HG03095 (cell line): ENCODE measurements at regions not wholly inside any gene's neighbourhood (a gene's known extent, or its start where the extent isn't known, plus 50 kb on each side); places are given as distances from the start of the nearest gene placed in this dataset.
"Not testable (repeated sequence)": the region's sequence is repeated elsewhere in the genome, so short reads cannot be mapped to it uniquely, and the experiment has no call there.

Source experiments
- ATAC-seq: cut with Tn5 transposase; IDR thresholded peaks from one replicate; pipeline ENCODE4 v1.9.1; 2021; ENCODE audit warnings: moderate library complexity; ENCODE audit not compliant: unreplicated experiment

DNA sequence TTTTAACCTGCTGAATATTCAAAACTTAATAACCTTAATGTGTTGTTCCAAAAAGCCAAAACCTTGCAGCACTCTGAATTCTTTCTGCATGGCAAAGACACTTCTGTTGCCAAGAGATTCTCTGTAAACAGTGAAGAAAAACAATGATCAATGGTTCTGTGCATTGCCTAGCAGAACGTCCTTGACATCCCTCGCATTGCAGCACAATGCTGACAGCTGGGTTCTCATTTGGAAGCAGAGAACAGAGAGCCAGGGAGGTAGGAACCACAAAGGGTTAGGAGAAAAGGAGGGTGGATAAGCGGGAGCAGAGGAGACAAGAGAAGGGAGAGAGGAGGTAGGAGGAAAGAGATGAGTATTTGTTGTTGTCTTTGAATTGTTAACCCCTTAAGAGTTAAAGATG, 501.1 kb downstream of the NAV3 start:
- no peak for ATAC-seq

DNA sequence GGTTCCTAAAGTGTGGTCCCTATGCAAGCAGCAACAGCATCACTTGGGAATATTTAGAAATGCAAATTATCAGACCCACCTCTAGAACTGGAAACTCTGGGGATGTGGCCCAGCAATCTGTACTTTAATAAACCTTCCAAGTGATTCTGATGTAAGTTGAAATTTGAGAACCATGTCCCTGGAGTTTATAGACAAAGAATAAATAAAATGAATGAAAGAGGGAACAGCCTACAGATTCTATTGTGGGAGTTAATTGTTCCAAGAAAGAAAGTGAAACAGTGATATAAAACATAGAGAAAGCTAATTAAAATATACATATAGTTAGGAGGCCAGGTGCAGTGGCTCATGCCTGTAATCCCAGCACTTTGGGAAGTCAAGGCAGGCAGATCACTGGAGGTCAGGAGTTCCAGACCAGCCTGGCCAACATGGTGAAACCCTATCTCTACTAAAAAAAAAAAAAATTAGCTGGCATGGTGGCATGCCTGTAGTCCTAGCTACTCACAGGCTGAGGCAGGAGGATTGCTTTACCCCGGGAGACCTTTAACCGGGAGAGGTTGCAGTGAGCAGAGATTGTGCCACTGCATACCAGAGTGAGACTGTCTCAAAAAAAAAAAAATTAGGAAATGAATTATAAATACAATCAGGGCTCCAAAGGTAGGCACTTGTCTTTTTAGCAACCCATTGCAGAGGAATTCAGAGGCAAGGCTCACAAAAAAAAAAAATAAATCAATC, 507.5 kb downstream of the NAV3 start:
- ATAC-seq, result no peak

DNA sequence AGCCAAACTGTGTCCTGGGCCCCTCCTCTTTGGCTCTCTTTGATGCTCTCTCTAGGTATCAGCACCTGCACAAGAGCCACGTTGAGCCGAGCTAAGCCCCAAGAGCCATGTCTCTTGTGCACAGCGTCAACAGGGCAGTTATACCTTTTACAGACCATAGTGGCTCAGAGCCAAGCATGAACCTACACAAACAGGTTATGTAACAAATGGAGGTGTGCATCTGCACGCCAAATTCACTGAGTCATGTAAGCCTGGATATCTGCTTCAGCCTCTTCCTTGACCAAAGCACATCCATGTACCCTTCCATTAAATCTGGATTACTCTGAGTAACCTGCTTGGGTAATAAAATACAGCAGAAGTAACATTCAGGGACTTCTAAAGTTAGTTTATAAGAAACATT, 509.7 kb downstream of the NAV3 start:
- ATAC-seq, result no peak

DNA sequence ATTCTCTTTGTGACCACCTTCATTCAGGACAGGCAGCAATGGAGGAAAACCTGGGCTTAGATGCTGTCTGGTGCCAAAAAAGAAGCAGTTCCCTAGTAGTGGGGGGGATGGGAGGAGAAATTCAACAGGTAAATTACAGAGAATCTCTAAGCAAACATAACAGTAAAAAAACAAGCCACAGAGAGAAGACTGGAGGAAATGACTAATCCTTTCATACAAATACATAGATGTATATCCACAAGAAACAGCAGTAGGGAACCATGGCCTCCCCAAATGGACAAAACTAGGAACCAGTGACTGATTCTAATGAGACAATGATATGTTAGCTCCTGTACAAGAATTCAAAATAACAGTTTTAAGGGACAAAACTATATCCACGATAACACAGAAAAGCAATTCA, 513.0 kb downstream of the NAV3 start:
- no peak for ATAC-seq

DNA sequence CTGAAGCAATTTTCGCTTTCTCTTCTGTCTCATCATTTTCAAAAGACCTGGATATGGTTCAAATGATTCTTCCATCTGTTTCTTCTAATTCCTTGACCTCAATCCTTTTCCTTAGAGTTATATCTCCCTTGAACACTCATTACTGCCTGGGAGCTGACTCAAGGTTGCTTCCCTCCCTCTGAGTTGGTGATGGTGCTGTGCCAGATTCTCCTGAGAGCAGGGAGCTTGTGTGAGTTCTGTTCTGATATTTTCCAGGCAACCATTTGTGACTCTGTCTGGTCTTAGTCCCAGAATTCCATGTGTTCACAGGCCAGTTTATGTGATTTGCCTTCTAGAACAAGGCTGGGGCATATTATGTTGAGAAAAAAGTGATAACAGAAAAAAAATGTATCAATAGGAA, 505.1 kb upstream of the SYT1 start:
- no peak for ATAC-seq

DNA sequence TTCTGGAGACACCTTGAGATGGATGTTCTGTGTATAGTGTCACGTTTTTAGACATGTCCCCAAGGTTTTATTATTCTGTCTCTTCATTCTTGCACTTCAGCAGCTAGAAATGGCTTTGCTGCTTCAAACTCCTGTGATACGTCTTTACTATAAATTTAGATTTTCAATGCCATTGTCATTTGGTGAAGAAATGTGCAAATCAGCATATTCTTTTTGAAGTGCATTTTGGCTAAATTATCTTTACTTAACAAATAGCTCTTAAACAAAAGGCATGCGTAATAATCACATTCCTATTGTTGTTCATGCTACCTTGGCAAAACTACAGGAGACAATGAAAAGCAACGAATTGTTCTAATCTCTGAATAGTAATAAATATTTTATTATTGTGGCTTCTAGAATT, 502.9 kb upstream of the SYT1 start:
- no peak for ATAC-seq

DNA sequence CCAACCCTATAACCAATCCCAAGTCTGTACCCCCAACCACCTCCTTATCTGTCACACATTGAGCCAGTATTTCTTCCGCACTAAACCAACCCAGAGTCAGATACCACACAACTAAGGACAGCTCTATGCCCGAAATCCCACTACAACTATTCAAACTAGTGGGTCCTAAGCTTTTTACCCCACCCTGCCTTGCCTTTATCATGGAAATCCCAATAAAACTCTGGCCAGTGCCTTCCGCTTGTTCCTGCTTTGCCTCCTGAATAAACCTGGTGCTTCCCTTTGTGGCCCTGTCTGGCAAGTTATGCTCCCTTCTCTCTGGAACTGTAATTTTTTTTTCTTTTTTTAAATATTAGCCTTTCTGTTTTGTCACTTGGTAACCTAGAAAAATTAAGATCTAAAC, 493.3 kb upstream of the SYT1 start:
- ATAC-seq, result no peak

DNA sequence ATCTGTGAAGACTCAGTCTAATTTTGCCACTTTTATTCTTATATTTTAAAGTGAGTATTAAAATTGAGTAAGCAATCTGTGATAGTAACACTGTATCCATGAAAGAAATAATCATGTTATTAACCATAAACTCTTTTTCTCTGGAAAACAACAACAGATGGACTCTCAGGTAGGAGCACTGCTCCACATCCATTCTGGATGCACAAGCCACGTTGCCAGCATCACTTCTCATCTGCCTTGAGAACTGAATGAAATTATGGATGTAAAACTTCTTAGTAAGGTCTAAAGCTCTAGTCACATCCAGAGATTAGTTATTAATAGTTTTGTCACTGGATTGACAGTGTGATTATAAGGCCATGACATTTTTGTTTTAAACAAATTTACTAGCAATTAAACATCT, 489.1 kb upstream of the SYT1 start:
- ATAC-seq, result no peak

DNA sequence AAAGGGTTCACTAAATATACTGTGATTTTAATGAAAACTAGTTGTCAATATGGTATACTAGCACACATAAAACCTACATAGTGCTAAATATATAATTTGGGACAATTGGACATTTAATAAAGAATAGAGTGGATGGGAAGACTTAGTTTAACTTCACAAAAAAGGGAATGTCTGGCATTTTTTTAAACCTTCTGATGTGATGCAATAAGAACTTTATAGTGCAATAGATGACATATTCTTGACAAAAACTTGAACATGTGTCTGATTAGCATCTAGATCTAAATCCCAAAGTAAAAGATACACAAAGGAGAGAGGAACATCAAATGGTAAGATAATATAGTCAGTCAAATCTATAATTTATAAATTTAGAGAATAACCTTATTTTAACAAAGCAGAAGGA, 488.3 kb upstream of the SYT1 start:
- ATAC-seq, result no peak

DNA sequence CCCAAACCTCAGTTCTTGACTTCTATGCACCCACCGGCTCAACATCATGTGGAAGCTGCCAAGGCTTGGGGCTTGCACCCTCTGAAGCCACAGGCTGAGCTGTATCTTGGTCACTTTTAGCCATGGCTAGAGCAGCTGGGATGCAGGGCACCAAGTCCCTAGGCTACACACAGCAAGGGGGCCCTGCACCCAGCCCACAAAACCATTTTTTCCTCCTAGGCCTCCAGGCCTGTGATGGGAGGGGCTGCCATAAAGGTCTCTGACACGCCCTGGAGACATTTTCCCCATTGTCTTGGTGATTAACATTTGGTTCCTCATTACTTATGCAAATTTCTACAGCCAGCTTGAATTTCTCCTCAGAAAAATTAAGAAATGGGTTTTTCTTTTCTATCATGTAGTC, 485.5 kb upstream of the SYT1 start:
- ATAC-seq, result not testable (repeated sequence)

DNA sequence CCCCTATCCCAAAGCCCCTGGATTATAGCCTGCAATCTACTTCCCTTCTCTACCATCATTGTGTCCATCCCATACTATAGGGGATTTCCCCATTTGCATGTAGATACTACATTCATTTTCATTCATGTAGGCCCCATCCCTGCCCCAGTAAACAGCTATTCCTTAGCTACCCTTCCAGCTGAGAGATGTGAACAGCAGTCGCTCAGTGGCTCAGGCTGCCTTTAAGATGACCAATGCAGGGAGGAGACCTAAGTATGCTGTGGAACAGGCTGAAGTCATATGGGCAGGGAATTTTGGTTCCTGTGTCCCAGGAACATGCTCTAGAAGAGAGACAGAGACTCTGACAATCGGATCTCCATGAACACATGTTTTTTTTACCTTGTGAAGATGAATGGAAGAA, 481.2 kb upstream of the SYT1 start:
- ATAC-seq, result no peak

DNA sequence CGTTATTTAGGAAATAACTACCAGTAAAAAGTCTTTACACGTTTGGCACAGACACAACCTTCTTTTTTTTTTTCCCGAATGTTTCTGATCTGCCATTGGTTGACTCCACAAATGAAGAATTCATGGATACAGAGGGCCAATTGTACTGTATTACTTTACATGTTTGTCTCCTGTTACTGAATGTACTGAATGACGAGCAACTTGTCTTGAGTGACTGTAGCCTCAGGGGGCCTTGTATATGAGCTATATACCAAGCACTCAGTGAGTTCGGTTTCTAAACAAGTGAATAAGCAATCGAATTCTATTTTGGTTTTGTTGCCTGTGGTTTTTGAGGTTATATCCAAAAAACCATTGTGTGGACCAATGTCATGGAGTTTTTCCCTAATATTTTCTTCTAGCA, 480.0 kb upstream of the SYT1 start:
- ATAC-seq, result no peak

DNA sequence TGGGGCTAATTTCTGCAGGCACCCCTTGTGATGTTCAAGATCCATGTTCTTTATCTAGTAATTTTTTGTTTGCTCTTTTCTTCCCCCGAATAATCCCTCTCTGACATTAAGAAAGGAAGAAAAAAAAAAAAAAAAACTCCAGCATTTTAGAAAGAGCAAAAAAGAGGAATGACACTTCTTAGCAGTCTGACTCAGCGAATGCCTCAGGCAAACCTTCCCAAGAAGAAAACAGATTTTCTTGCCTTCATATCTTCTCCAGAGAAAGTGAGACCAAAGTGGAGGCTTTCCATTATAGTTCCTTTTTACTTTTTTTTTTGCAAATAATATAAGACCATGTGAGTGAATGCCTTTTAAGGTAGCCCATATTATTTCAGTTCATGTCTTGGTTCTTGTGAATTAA, 479.0 kb upstream of the SYT1 start:
- no peak for ATAC-seq

DNA sequence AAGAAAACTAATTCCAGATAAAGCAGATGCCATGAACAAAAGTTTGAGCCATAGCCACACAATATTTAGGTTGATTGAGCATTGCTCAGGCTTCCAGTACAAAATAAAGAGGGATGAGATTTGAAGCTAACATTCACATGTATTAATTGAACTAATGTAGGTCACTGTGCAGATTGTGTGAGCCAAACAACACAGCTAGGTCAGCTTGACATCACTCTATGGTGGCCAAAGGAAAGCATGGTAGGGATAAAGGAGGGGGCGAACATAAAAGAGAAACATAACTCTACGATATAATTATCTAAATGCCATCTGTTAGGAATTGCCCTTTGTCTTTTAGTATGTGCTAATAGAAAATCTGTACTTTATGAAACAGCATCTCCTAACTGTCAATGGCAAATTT, 477.7 kb upstream of the SYT1 start:
- no peak for ATAC-seq

DNA sequence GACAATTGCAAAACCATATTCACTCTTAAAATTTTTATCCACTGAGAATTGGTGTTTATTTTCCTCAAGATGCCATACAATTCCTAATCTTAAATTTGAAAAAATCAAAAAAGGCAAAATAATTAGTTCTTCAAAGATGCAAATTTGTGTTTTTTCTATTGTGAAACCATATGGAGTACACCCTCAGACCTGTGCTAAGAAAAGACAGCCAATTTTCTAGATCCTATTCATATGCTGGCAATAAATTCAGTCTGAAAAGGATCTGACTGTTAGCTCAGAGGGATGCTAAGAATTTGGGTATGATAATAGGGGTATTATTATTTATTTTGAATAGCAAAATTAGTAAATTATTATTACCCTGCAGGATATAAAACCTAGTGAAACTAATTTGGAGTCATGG, 476.9 kb upstream of the SYT1 start:
- no peak for ATAC-seq

DNA sequence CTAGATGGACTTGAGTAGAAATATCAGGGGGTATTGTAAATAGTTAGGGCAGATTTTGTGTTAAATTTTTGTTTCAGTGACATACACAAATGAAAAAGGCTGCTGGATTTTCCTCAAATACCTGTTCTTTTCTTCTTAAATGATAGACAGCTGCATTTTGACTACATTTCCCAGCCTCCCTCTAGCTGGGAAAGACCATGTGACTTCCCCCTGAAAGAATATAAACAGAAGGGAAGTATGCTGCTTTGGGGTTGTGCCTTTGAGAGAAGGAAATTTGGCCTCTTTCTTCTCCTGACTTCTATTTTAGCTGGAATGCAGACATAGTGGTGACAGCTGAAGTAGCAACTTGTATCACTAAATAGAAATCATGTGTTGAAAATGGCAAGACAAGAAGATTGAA, 476.1 kb upstream of the SYT1 start:
- no peak for ATAC-seq

DNA sequence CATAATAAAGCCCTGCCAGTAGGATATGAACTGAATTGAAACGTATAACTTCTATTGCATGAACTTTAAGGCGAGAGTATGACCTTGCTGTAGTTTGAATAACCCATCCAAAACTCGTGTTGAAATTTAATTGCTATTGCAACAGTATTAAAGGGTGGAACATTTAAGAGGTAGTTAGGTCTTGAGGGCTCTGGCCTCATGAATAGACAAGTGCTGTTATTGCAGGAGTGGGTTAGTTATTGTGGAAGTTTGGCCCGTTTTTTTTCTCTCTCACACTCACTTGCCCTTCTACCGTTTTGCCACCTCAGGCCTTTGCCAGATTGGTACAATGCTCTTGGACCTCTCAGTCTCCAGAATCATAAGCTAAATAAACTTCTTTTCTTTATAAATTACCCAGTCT, 473.7 kb upstream of the SYT1 start:
- no peak for ATAC-seq

DNA sequence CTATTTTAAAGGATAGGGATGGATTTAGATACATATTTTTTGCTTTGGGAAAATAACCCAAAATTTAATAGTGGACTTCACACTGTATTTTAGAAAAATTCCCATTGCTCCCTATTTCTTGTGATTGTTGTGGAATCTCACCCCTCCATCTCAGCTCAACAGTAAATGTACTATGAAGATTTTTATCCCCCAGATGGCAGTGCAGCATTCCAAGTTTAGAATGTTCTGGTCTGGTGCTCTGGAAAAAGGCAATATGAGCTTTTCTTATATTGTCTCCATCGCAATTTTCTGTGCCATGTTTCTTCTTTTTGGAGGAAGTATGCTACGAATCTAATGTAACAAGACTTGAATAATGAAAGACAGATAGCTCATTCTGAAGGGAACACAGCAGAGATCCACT, 471.7 kb upstream of the SYT1 start:
- no peak for ATAC-seq

DNA sequence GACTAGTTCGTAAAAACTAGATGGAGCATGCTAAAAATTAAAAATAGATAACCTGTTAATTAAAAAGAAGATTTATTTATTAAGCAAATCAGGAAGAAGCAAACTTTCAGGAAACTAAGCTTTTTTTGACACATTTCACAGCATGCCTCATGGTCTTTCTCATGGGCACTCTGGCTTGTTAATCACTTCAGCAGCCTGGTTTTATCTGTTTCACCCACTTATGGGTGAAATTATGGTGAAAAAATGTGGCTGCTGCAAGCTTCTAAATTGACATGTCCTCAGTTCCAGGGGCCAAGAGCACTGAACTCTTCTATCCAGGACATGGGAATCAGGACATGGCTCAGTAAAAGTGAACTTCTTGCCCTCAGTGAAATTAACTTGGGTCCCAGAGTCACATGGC, 468.6 kb upstream of the SYT1 start:
- no peak for ATAC-seq

DNA sequence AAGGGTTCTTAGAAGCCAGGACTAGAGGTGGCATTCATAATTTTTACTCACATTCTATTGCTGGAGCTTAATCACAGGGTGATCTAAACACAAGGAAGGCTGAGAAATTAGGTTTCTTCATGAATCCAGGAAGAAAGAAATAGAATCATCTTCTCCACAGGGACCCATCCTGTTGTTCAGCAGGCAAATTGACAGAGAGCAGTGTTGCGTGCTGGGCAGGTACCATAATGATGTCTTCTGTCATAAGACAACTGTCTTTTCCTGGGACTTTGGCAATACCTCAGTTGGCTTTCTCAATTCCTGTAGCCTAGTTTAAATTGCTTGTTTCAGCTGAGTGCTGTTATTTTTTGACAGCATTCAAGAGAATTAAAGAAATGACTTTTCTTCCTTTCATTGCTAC, 468.0 kb upstream of the SYT1 start:
- ATAC-seq, result no peak

DNA sequence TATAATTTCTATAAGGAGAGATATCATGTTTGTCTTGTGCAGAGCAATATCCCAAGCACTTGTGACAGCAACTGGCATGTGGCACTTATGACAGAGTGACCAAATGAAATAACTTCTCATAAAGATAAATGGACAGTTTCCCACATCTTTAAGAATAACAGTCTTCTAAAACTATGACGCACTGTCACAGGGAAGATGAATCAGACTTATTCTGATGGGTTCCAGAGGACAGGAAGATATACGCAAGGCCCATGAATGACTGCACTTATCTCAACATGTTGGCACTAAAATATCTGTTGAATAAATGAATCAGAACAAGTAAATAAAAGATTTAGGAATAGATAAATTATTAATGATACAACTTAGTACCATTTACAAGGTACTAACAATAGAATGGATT, 465.8 kb upstream of the SYT1 start:
- no peak for ATAC-seq

DNA sequence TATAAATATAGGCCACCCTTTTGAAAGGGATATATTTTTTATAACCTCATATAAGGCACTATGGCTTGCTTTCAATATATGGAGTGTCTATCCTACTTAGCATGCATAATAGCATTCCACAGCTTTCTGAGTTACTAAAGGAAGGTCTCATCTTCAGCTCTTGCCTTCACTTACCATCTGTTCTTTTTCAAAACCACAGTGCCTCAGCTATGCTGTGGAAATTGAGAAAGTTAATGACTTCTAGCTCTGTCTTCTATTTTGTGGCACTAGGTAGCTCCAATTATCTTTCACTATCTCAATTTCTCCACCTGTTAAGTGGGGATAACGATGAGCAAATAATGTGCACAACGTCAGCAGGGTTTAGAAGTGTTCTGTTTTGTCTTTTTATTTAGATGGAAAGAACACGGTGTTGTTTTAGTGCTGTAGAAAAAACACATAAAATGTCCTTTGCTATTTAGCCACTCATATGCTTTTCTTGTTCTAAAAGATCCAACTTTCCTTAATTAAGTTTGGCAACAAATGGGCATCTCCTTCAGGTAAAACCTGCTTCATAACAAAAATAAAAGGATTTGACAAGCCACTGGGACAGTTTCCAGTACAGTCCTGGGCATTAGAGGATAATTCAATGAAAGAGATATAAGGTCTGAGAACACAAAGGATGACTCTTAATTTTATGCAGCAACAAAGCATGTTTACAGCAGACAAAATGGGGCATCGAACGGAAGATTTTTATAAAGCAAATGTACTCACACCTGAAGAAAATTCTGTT, 462.0 kb upstream of the SYT1 start:
- ATAC-seq, result no peak

DNA sequence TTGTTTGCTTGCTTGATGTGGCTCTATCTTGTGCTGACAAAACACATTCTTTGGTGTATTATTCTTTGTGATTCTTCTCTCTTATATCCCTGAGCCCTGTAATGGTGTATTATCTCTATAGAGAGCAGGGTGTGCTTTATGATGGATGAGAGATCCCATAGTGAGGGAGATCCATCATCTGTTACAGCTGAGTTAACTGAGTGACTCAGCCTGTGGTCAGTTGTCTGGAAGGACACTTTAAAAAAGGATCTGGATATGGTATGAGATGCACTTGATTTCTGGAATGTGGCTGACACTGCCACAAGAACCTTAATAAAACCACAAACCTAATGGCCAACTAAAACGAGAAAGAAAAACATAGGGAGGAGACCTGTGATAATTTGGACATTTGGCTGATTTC, 461.4 kb upstream of the SYT1 start:
- ATAC-seq, result no peak
